Natural killer cell (primary cell): ENCODE measurements at regions not wholly inside any gene's neighbourhood (a gene's known extent, or its start where the extent isn't known, plus 50 kb on each side); places are given as distances from the start of the nearest gene placed in this dataset.
A peak's percentile ranks its signal among the peaks of the same experiment; 100 is the strongest.

ENCODE experiments used
- ATAC-seq, 3 donors: fragments of 150-1000 bp in 2 of 3; fragments of 200-7000 bp in 1 of 3; cut with Tn5 transposase; 1 replicate in 1 of 3; 2 replicates in 2 of 3; pipeline ENCODE4 v1.10.0; 2021; ENCODE audit warnings: mild to moderate bottlenecking in 2 of 3, moderate library complexity in 2 of 3
- DNase-seq, 2 donors: peaks; one replicate each; pipeline versions ENCODE4 v3.0.0 to v3.0.0-alpha.2; 2013 to 2021; ENCODE audit warnings: mixed read lengths in 1 of 2
- H3K27ac ChIP-seq: one replicate; pipeline ENCODE4 v1.5.1; 2013; ENCODE audit warnings: mild to moderate bottlenecking, low read length
- H3K27me3 ChIP-seq: one replicate; pipeline ENCODE4 v1.6.1; 2013; ENCODE audit warnings: low read length; ENCODE audit not compliant: control insufficient read depth, insufficient read depth
- H3K36me3 ChIP-seq: one replicate; pipeline ENCODE4 v1.6.1; 2013; ENCODE audit warnings: low read length; ENCODE audit not compliant: control insufficient read depth, insufficient read depth
- H3K4me1 ChIP-seq: one replicate; pipeline ENCODE4 v1.6.1; 2013; ENCODE audit warnings: low read length; ENCODE audit not compliant: control insufficient read depth, insufficient read depth
- H3K4me3 ChIP-seq: one replicate; pipeline ENCODE4 v1.5.1; 2013; ENCODE audit warnings: low read length
- H3K9me3 ChIP-seq: one replicate; pipeline ENCODE4 v1.6.1; 2013; ENCODE audit warnings: low read length; ENCODE audit not compliant: control insufficient read depth, insufficient read depth
- H3K27ac Mint-ChIP-seq, 2 donors: one replicate each; pipeline ENCODE4 v1.8.0; 2022; ENCODE audit warnings: mild to moderate bottlenecking in 2 of 2, mixed read lengths in 2 of 2, moderate library complexity in 1 of 2
- H3K27me3 Mint-ChIP-seq, 2 donors: one replicate each; pipeline ENCODE4 v1.8.0; 2022; ENCODE audit warnings: low read depth in 2 of 2, mixed read lengths in 2 of 2
- H3K36me3 Mint-ChIP-seq: one replicate; pipeline ENCODE4 v1.8.0; 2022; ENCODE audit warnings: mixed read lengths
- H3K4me1 Mint-ChIP-seq, 2 donors: one replicate each; pipeline ENCODE4 v1.8.0; 2022; ENCODE audit warnings: mixed read lengths in 2 of 2
- H3K4me3 Mint-ChIP-seq: one replicate; pipeline ENCODE4 v1.8.0; 2022; ENCODE audit warnings: mild to moderate bottlenecking, moderate library complexity, mixed read lengths
- H3K9me3 Mint-ChIP-seq, 2 donors: one replicate each; pipeline ENCODE4 v1.8.0; 2022; ENCODE audit warnings: mixed read lengths in 2 of 2
- WGBS: methylation state at CpG from one replicate; pipeline ENCODE4 v1.1.7; 2013; ENCODE audit warnings: missing lambda C conversion rate; ENCODE audit not compliant: insufficient coverage; 5-methylcytosine and 5-hydroxymethylcytosine counted together
- intact Hi-C: fragments of 100-400 bp; cut with micrococcal nuclease; formaldehyde crosslinking; loops from one replicate; pipeline ENCODE4 v1.14.2; 2022
- TF ChIP-seq, protein P1 (sequence below): fragments of 200-600 bp; IDR thresholded peaks from one replicate; pipeline ENCODE4 v1.8.0; 2022; ENCODE audit warnings: antibody characterized with exemption

DNA sequence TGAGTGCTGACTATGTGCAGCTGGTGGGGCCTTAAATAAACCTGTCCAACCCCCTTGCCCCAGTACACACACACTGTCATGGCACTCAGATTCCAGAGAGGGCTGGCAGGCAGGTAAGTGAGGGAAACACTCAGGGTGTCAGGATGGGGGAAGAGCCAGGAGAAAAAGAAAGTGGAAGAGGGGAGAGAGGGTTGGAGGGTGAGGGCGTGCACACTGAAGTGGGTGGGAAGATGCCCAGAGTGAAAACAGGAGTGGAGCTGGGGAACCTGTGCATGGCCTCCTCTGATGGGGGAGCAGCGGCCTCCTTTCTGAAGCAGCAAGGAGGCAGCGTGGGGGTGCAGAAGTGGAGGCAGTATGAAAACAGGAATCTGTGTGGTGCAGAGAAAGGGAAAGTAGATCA is 160.6 kb upstream of the JUN start:
- no peak overlapping the region for H3K27ac ChIP-seq
- 87% methylated on average over 3 of the region's 3 CpGs for WGBS

DNA sequence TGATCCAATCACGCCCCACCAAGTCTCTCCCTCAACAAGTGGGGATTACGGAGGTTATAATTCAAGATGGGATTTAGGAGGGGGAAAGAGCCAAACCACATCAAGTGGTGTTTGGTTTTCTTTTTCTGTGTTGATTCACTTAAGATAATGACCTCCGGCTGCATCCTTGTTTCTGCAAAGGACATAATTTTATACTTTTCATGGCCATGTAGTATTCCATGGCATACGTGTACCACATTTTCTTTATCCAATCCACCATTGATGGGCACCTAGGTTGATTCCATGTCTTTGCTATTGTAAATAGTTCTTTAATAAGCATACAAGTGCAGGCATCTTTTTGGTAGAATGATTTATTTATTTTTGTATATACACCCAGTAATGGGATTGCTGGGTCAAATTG is 162.5 kb upstream of the JUN start:
- no peaks in the 10 kb centered on the region for H3K36me3 Mint-ChIP-seq
- DNase-seq = no peak
- Histone ChIP-seq H3K27me3 (no peaks in the 10 kb centered on the region), H3K4me3 (no peak overlapping the region), H3K27ac (no peak overlapping the region), H3K36me3 (no peaks in the 10 kb centered on the region), H3K4me1 (peaks cover 43% of the 10 kb centered on the region), H3K9me3 (no peaks in the 10 kb centered on the region)
- no peaks in the 10 kb centered on the region for H3K27me3 Mint-ChIP-seq
- 91% methylated on average over 3 of the region's 4 CpGs for WGBS
- H3K4me1 Mint-ChIP-seq = peaks cover 52 to 55% of the 10 kb centered on the region in 2 donors
- TF ChIP-seq, protein P1, sequence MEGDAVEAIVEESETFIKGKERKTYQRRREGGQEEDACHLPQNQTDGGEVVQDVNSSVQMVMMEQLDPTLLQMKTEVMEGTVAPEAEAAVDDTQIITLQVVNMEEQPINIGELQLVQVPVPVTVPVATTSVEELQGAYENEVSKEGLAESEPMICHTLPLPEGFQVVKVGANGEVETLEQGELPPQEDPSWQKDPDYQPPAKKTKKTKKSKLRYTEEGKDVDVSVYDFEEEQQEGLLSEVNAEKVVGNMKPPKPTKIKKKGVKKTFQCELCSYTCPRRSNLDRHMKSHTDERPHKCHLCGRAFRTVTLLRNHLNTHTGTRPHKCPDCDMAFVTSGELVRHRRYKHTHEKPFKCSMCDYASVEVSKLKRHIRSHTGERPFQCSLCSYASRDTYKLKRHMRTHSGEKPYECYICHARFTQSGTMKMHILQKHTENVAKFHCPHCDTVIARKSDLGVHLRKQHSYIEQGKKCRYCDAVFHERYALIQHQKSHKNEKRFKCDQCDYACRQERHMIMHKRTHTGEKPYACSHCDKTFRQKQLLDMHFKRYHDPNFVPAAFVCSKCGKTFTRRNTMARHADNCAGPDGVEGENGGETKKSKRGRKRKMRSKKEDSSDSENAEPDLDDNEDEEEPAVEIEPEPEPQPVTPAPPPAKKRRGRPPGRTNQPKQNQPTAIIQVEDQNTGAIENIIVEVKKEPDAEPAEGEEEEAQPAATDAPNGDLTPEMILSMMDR = no peak
- intact Hi-C loops = no loop called here
- no peak overlapping the region for H3K4me3 Mint-ChIP-seq
- no peak for ATAC-seq
- no peaks in the 10 kb centered on the region for H3K9me3 Mint-ChIP-seq
- H3K27ac Mint-ChIP-seq = no peak overlapping the region

More for the DNA sequence above, 160.6 kb upstream of the JUN start:
- Mint-ChIP-seq H3K27me3 (no peaks in the 10 kb centered on the region), H3K36me3 (no peaks in the 10 kb centered on the region), H3K4me1 (peaks cover 68 to 73% of the 10 kb centered on the region in 2 donors), H3K4me3 (no peak overlapping the region), H3K9me3 (no peaks in the 10 kb centered on the region), H3K27ac (peak overlapping the region in 1 of 2 donors; percentile 86)
- Histone ChIP-seq H3K9me3 (no peaks in the 10 kb centered on the region), H3K4me3 (no peak overlapping the region), H3K27me3 (no peaks in the 10 kb centered on the region), H3K4me1 (peaks cover 54% of the 10 kb centered on the region), H3K36me3 (no peaks in the 10 kb centered on the region)
- TF ChIP-seq, protein P1 = no peak
- ATAC-seq = no peak
- DNase-seq = no peak
- intact Hi-C loops = no loop called here

DNA sequence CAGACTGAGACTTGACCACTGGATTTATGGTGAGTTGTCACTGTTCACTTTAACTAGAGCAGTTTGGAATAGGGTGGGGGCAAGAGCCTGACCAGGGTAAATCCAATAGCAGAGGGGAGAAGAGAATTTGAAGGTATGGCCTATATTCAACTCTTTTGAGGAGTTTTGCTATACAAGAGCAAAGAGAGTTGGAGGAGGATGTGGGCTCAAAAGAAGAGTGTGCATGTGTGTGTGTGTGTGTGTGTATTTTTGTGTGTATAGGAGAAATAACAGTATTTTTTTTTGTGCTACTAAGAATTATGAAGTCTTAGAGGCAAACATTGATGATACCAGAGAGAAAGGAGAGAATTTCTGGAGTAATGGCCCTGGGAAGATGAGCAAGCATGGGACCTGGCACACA is 164.8 kb upstream of the JUN start:
- Histone ChIP-seq H3K27me3 (no peaks in the 10 kb centered on the region), H3K4me1 (peaks cover 21% of the 10 kb centered on the region), H3K4me3 (no peak overlapping the region), H3K36me3 (no peaks in the 10 kb centered on the region), H3K9me3 (no peaks in the 10 kb centered on the region), H3K27ac (no peak overlapping the region)
- TF ChIP-seq, protein P1 = no peak
- Mint-ChIP-seq H3K4me3 (no peak overlapping the region), H3K27ac (no peak overlapping the region), H3K9me3 (no peaks in the 10 kb centered on the region), H3K27me3 (peaks cover 0 to 6% of the 10 kb centered on the region in 2 donors), H3K36me3 (no peaks in the 10 kb centered on the region), H3K4me1 (peaks cover 29 to 32% of the 10 kb centered on the region in 2 donors)
- DNase-seq = peak in 1 of 2 donors; percentile 23
- intact Hi-C loops = no loop called here
- ATAC-seq = no peak

DNA sequence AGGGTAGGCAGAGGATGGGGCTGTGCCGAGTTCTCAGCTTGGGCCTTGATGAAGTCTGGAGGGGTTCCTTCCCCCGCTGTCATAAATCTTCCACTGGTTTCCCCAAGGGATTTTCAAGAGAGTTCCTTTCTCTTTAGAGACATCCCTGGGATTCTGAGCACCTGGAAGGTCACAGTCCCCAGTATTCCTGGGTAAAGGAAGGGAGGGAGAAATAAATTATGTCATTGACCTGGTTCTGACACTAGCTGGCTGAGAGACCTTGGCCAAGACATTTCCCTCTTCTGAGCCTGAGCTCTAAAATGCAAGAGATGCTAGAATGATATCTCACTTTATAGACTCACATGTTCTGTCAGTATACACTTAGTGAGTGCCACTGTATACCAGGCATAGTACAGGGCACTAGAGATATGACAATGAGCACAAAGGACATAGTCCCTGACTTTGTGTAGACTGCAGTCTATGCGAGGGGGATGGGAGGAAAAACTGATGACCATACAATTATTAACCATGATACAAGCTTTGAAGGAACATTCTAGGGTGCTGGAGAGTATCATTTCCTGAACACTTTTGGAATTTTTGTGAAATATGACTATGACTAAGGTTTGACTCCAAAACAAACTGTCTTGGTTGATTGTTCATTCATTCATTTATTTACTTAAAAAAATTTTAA is 165.8 kb upstream of the JUN start:
- Mint-ChIP-seq H3K27ac (no peak overlapping the region), H3K4me1 (peaks cover 19 to 26% of the 10 kb centered on the region in 2 donors), H3K36me3 (no peaks in the 10 kb centered on the region), H3K4me3 (no peak overlapping the region), H3K27me3 (peaks cover 0 to 6% of the 10 kb centered on the region in 2 donors), H3K9me3 (no peaks in the 10 kb centered on the region)
- Histone ChIP-seq H3K27me3 (no peaks in the 10 kb centered on the region), H3K4me3 (no peak overlapping the region), H3K27ac (no peak overlapping the region), H3K36me3 (no peaks in the 10 kb centered on the region), H3K9me3 (no peaks in the 10 kb centered on the region), H3K4me1 (peaks cover 11% of the 10 kb centered on the region)
- DNase-seq (no peak), ATAC-seq (no peak)
- 93% methylated on average over 3 of the region's 3 CpGs for WGBS
- TF ChIP-seq, protein P1 = no peak
- intact Hi-C loops = no loop called here
